Right lobe of liver (tissue), 4 donors: ENCODE measurements at regions not wholly inside any gene's neighbourhood (a gene's known extent, or its start where the extent isn't known, plus 50 kb on each side); places are given as distances from the start of the nearest gene placed in this dataset.

Experiments
- POLR2A ChIP-seq: fragments of 450-650 bp; IDR thresholded peaks from one replicate; pipeline ENCODE4 v1.6.1; 2017; ENCODE audit warnings: antibody characterized with exemption, mild to moderate bottlenecking
- TF ChIP-seq, protein P1 (sequence below), 4 donors: fragments of 200-600 bp in 3 of 4; fragments of 450-650 bp in 1 of 4; IDR thresholded peaks; one replicate each; pipeline versions ENCODE4 v1.5.1 to v1.8.0; 2016 to 2022; ENCODE audit warnings: antibody characterized with exemption in 4 of 4, mild to moderate bottlenecking in 2 of 4
- donor health status: DM: no; HTN: no; CAD: no.
- donor health status: DM: no; HTN: no; CAD: no.
- donor health status: DM: no; HTN: yes; CAD: no.

DNA sequence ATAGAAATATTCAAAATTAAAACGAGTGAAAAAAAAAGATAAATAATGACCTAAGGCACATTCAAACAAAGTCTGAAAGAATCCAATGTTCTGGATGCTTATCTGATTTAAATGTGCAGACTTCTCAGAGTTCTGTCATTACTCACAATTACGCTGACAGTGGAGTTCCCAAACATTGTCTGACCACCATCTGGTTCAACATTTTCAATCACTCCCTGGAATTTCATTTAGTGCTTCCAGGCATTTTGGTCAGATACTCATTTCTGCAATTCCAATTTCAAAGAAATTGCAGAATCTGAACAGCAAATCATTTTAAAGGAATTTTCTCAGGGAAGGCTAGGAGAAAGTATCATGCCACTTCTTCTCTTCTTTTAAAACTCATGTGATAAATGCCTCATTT is 398.2 kb upstream of the PDE3A start:
- TF ChIP-seq, protein P1, sequence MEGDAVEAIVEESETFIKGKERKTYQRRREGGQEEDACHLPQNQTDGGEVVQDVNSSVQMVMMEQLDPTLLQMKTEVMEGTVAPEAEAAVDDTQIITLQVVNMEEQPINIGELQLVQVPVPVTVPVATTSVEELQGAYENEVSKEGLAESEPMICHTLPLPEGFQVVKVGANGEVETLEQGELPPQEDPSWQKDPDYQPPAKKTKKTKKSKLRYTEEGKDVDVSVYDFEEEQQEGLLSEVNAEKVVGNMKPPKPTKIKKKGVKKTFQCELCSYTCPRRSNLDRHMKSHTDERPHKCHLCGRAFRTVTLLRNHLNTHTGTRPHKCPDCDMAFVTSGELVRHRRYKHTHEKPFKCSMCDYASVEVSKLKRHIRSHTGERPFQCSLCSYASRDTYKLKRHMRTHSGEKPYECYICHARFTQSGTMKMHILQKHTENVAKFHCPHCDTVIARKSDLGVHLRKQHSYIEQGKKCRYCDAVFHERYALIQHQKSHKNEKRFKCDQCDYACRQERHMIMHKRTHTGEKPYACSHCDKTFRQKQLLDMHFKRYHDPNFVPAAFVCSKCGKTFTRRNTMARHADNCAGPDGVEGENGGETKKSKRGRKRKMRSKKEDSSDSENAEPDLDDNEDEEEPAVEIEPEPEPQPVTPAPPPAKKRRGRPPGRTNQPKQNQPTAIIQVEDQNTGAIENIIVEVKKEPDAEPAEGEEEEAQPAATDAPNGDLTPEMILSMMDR (IDR thresholded peaks at IDR 0.05), result no peak
- no peak for TF ChIP-seq POLR2A
